Heart left ventricle (tissue), 16 donors: ENCODE measurements at regions not wholly inside any gene's neighbourhood (a gene's known extent, or its start where the extent isn't known, plus 50 kb on each side); places are given as distances from the start of the nearest gene placed in this dataset.
A peak's percentile ranks its signal among the peaks of the same experiment; 100 is the strongest.

Experiments
- ATAC-seq, 4 donors: fragments of 200-7000 bp; cut with Tn5 transposase; one replicate each; pipeline ENCODE4 v1.9.1; 2020 to 2022; ENCODE audit warnings: moderate library complexity in 4 of 4, mild to moderate bottlenecking in 3 of 4, moderate number of reproducible peaks in 1 of 4
- DNase-seq, 5 donors: peaks; one replicate each; pipeline ENCODE4 v3.0.0-alpha.2; 2020
- H3K27ac ChIP-seq, 12 donors: fragments of 200-600 bp; sonication (generic) in 4 of 12; one replicate each; pipeline versions ENCODE4 v1.5.0 to v1.8.0; 2016 to 2022; ENCODE audit warnings: mild to moderate bottlenecking in 2 of 12
- H3K27me3 ChIP-seq, 9 donors: fragments of 200-600 bp; sonication (generic) in 2 of 9; one replicate each; pipeline versions ENCODE4 v1.5.1 to v1.8.0; 2016 to 2022; ENCODE audit warnings: mild to moderate bottlenecking in 3 of 9
- H3K36me3 ChIP-seq, 9 donors: fragments of 200-600 bp; sonication (generic) in 2 of 9; one replicate each; pipeline versions ENCODE4 v1.5.0 to v1.8.0; 2018 to 2022; ENCODE audit warnings: mild to moderate bottlenecking in 2 of 9
- H3K4me1 ChIP-seq, 12 donors: fragments of 200-600 bp; sonication (generic) in 4 of 12; one replicate each; pipeline versions ENCODE4 v1.5.0 to v1.8.0; 2016 to 2022; ENCODE audit warnings: mild to moderate bottlenecking in 3 of 12
- H3K4me3 ChIP-seq, 12 donors: fragments of 200-600 bp; sonication (generic) in 4 of 12; one replicate each; pipeline versions ENCODE4 v1.5.0 to v1.8.0; 2017 to 2022; ENCODE audit warnings: mild to moderate bottlenecking in 9 of 12, moderate library complexity in 4 of 12
- H3K9me3 ChIP-seq, 12 donors: fragments of 200-600 bp; sonication (generic) in 4 of 12; one replicate each; pipeline versions ENCODE4 v1.5.0 to v1.8.0; 2016 to 2022; ENCODE audit warnings: mild to moderate bottlenecking in 1 of 12
- CTCF ChIP-seq, 12 donors: fragments of 200-600 bp; sonication (generic) in 4 of 12; IDR thresholded peaks; one replicate each; pipeline versions ENCODE4 v1.5.0 to v1.8.0; 2018 to 2022; ENCODE audit warnings: antibody characterized with exemption in 12 of 12, mild to moderate bottlenecking in 5 of 12
- POLR2A ChIP-seq, 2 donors: fragments of 450-650 bp; IDR thresholded peaks; one replicate each; pipeline ENCODE4 v1.6.1; 2017; ENCODE audit warnings: antibody characterized with exemption in 2 of 2, mild to moderate bottlenecking in 2 of 2, moderate library complexity in 2 of 2
- WGBS, 4 donors: extraction: QIAGEN DNeasy Blood & Tissue Kit in 2 of 4; methylation state at CpG; one replicate each; pipeline versions ENCODE4 v1.1.5 to v1.1.7; 2013 to 2018; 5-methylcytosine and 5-hydroxymethylcytosine counted together
- intact Hi-C, 10 donors: fragments of 100-400 bp; cut with DNase I; formaldehyde crosslinking; loops; one replicate each; pipeline versions ENCODE4 v1.11.1 to v1.14.2; 2022
- donor health status: ischemic (EF 13 %, LVEDD 7.1; RV severe dilation, severe dysfunction).
- donor health status: healthy with polysubstance abuse.
- donor health status: DM: no; HTN: yes; CAD: no.
- donor health status: DM: no; HTN: no; CAD: no.
- donor health status: ischemic (EF 25% LVEDD 6.9; RV normal size, moderate dysfunction).
- donor health status: ischemic (EF 25% LVEDD 5.7; RV mildly dilated, moderate dysfunction).
- donor health status: healthy.
- donor health status: DM: yes; HTN: yes; CAD: no.
- donor health status: ischemic (EF 35%, LVEDD 5.7; RV mildly dilated, moderate dysfunction).
- donor health status: nonischemic (EF 11% LVEDD 7.7; RV severe dilation, severe dysfunction).
- donor health status: DM: yes; HTN: yes; CAD: no.
- donor health status: PGD.
- donor health status: ischemic (EF 29% LVEDD 5.4; RV normal size, mild dysfunction).
- donor health status: nonischemic (EF 23%, LVEDD 6.1; RV moderate dilation, normal function).

GRCh38 chr6:138550346-138550767, 51.1 kb upstream of the NHSL1 start:
- Histone ChIP-seq H3K4me1 (peaks cover 0 to 40% (median 19%) of the 10 kb centered on the region in 12 donors), H3K9me3 (no peaks in the 10 kb centered on the region), H3K36me3 (no peaks in the 10 kb centered on the region), H3K27ac (no peak overlapping the region), H3K4me3 (no peak overlapping the region), H3K27me3 (no peaks in the 10 kb centered on the region)
- ATAC-seq (peak in 2 of 4 donors; percentile 22 to 35), DNase-seq (peak in 1 of 5 donors; percentile 31)
- 60 to 70% (median 67%) methylated on average over 2 of the region's 2 CpGs for whole genome bisulfite sequencing, 4 donors
- intact Hi-C loops = no loop called here
- TF ChIP-seq POLR2A (IDR thresholded peaks at IDR 0.05) (no peak), CTCF (IDR thresholded peaks at IDR 0.05) (no peak)

GRCh38 chr6:138554146-138554545, 54.9 kb upstream of the NHSL1 start:
- DNase-seq (no peak), ATAC-seq (no peak)
- H3K4me3 ChIP-seq = no peak overlapping the region
- no peaks in the 10 kb centered on the region for H3K9me3 ChIP-seq
- H3K4me1 ChIP-seq = peaks cover 0 to 32% (median 14%) of the 10 kb centered on the region in 12 donors
- intact Hi-C loops = no loop called here
- TF ChIP-seq POLR2A (IDR thresholded peaks at IDR 0.05) (no peak), CTCF (IDR thresholded peaks at IDR 0.05) (no peak)
- H3K27me3 ChIP-seq = no peaks in the 10 kb centered on the region
- H3K36me3 ChIP-seq = no peaks in the 10 kb centered on the region
- peak overlapping the region in 2 of 12 donors; percentile 16 to 56 for H3K27ac ChIP-seq
- WGBS, 4 donors = 79 to 83% (median 81%) methylated on average over 5 of the region's 5 CpGs

- 42 to 48% (median 47%) methylated on average over 5 of the region's 5 CpGs for WGBS, 4 donors
- intact Hi-C loops = no loop called here
- H3K4me1 ChIP-seq = peaks cover 0 to 28% (median 14%) of the 10 kb centered on the region in 12 donors
- H3K9me3 ChIP-seq = no peaks in the 10 kb centered on the region
- H3K27ac ChIP-seq = peak overlapping the region in 7 of 12 donors; percentile 31 to 56 (median 33)
- TF ChIP-seq CTCF (IDR thresholded peaks at IDR 0.05) (no peak), POLR2A (IDR thresholded peaks at IDR 0.05) (no peak)
- H3K36me3 ChIP-seq = no peaks in the 10 kb centered on the region
- no peak overlapping the region for H3K4me3 ChIP-seq
- H3K27me3 ChIP-seq = no peaks in the 10 kb centered on the region
- ATAC-seq (peak in 1 of 4 donors; percentile 48), DNase-seq (no peak)
These were observed 56.2 kb upstream of the NHSL1 start for GRCh38 chr6:138555421-138555988.

- no peaks in the 10 kb centered on the region for H3K36me3 ChIP-seq
- DNase-seq (no peak), ATAC-seq (no peak)
- H3K27me3 ChIP-seq = no peaks in the 10 kb centered on the region
- no peak overlapping the region for H3K4me3 ChIP-seq
- H3K4me1 ChIP-seq = peaks cover 0 to 25% (median 14%) of the 10 kb centered on the region in 12 donors
- H3K27ac ChIP-seq = no peak overlapping the region
- WGBS, 4 donors = 92 to 95% (median 94%) methylated on average over 5 of the region's 5 CpGs
- H3K9me3 ChIP-seq = no peaks in the 10 kb centered on the region
- intact Hi-C loops = no loop called here
- TF ChIP-seq POLR2A (IDR thresholded peaks at IDR 0.05) = no peak
- TF ChIP-seq CTCF (IDR thresholded peaks at IDR 0.05) = no peak
These were observed 57.9 kb upstream of the NHSL1 start for GRCh38 chr6:138557147-138557546.
